ENCODE measurements at regions not wholly inside any gene's neighbourhood (a gene's known extent, or its start where the extent isn't known, plus 50 kb on each side); places are given as distances from the start of the nearest gene placed in this dataset.
A peak's percentile ranks its signal among the peaks of the same experiment; 100 is the strongest.

DNA sequence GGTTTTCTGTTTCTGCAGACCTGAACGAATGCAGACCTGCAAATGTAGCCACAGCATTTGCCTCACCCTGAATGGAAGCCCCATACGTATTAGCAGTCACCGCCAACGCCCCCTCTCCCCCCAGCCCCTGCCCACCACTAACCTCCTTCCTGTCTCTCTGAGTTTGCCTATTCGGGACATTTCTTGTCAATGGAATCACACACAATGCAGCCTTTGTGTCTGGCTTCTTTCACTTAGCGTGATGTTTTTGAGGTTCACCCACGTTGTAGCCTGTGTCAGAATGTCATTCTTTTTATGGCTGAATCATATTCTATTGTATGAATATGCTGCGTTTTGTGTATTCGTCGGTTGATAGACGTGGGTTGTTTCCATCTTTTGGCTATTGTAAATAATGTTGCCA lies 178.6 kb downstream of the AACS start:
- H3K36me3 ChIP-seq (ENCODE audit: control insufficient read depth, insufficient read depth, low read length), result peaks cover 3% of the 10 kb centered on the region
- H3K27me3 ChIP-seq (ENCODE audit: control insufficient read depth, insufficient read depth, low read length), result no peaks in the 10 kb centered on the region
- DNase-seq (ENCODE audit: low read depth in 4 of 6, low spot score in 6 of 6), result no peak
- peaks cover 22% of the 10 kb centered on the region for H3K4me1 ChIP-seq (ENCODE audit: control insufficient read depth, insufficient read depth, low read length)
- no peaks in the 10 kb centered on the region for H3K9me3 ChIP-seq (ENCODE audit: control insufficient read depth, insufficient read depth, low read length)
- H3K27ac ChIP-seq (ENCODE audit: low read depth, low read length), result no peak overlapping the region
- 44% methylated on average over 7 of the region's 11 CpGs for WGBS (ENCODE audit: insufficient coverage)
- H3K4me3 ChIP-seq (ENCODE audit: low read depth, low read length), result no peak overlapping the region

DNA sequence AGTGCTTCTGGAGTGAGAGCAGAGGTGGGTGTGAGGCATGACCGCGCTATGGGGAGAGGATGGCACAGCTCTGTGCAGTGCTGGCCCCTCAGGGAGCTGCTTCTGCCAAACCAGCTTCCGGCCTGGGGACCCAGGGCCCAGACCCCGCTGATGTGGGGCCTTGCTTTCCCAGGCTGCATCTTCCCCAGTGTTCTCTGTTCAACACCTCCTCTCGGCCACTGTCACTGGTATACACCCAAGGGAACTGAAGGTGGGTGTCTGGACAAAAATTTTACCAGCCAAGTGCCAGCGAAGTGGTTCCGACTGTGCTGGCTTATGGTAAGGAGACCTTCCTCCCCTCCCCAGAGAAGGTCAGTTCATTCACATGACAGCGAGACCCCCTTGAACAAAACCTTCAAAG lies 179.1 kb downstream of the AACS start:
- Histone ChIP-seq H3K4me3 (ENCODE audit: low read depth, low read length) (no peak overlapping the region), H3K9me3 (ENCODE audit: control insufficient read depth, insufficient read depth, low read length) (no peaks in the 10 kb centered on the region), H3K27me3 (ENCODE audit: control insufficient read depth, insufficient read depth, low read length) (no peaks in the 10 kb centered on the region), H3K4me1 (ENCODE audit: control insufficient read depth, insufficient read depth, low read length) (peaks cover 22% of the 10 kb centered on the region), H3K27ac (ENCODE audit: low read depth, low read length) (no peak overlapping the region), H3K36me3 (ENCODE audit: control insufficient read depth, insufficient read depth, low read length) (peaks cover 3% of the 10 kb centered on the region)
- WGBS (ENCODE audit: insufficient coverage), result 86% methylated on average over 4 of the region's 8 CpGs
- no peak for DNase-seq (ENCODE audit: low read depth in 4 of 6, low spot score in 6 of 6)

DNA sequence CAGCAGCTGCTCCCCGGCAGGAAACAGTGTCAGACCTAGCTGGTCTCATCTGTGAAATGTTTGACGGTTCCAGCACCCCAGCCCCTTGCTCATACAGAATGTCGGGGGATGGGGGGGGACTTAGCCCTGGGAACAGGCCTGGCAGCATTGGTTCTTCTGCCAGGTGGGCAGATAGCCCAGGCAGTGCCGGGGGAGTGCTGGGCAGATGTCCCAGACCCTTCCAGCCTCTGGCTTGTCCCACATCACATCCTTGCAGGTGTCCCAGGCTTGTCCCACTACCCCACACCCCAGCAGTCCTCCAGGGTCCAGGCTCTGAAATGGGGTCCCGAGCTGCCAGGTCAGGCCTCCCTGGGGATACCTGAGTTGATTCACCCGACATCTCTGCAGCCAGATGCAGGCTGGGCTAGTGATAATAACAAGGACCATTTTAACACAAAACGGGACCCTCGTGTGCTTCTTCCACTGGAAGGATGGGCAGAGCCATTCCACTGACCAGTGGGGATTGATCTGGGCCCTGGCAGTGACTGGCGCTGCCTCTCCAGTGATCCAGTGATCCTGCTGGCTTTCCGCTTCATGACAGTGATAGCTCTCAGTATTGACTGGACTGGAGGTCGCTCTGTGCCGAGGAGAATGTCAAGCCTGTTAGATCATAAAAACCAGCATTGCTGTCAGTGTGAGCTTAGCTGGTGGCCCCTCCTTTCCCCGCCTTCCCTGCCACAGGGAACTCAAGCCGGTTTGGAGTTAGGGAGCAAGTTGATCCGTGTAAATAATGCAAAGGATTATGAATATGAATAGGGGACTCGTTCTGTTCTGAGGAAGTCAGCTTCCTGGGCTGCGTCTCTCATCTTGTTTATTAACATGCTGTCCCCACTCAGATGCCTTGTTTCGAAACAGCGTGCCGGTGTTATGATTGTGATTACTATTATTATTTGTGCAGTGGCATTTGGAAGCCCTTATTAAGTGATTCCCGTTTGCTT lies 180.6 kb downstream of the AACS start:
- WGBS (ENCODE audit: insufficient coverage), result 39% methylated on average over 14 of the region's 21 CpGs
- Histone ChIP-seq H3K9me3 (ENCODE audit: control insufficient read depth, insufficient read depth, low read length) (no peaks in the 10 kb centered on the region), H3K36me3 (ENCODE audit: control insufficient read depth, insufficient read depth, low read length) (no peaks in the 10 kb centered on the region), H3K27me3 (ENCODE audit: control insufficient read depth, insufficient read depth, low read length) (no peaks in the 10 kb centered on the region), H3K27ac (ENCODE audit: low read depth, low read length) (peak overlapping the region; percentile 43), H3K4me3 (ENCODE audit: low read depth, low read length) (no peak overlapping the region), H3K4me1 (ENCODE audit: control insufficient read depth, insufficient read depth, low read length) (peaks cover 32% of the 10 kb centered on the region)
- DNase-seq (ENCODE audit: low read depth in 4 of 6, low spot score in 6 of 6), result peak in 2 of 6 donors; percentile 70 to 86

DNA sequence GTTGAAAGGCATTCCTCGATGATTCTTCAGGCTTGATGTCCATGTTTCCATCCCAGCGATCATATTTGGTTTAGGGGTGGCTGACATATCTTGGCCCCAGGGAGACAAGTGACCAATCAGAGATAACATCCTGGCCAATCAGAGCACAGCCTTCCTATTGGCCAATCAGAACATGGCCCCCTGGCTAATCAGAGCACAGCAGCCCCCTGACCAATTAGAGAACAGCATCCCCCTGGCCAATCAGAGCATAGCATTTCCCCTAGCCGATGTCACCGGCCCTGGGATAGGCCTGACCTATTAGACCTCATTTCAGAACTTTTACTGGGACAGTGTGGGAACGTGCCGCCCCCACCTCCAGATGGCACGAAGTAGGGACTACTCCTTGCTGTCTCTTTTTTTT lies 182.2 kb downstream of the AACS start:
- Histone ChIP-seq H3K4me1 (ENCODE audit: control insufficient read depth, insufficient read depth, low read length) (peaks cover 33% of the 10 kb centered on the region), H3K36me3 (ENCODE audit: control insufficient read depth, insufficient read depth, low read length) (no peaks in the 10 kb centered on the region), H3K27me3 (ENCODE audit: control insufficient read depth, insufficient read depth, low read length) (no peaks in the 10 kb centered on the region), H3K27ac (ENCODE audit: low read depth, low read length) (no peak overlapping the region), H3K4me3 (ENCODE audit: low read depth, low read length) (no peak overlapping the region), H3K9me3 (ENCODE audit: control insufficient read depth, insufficient read depth, low read length) (no peaks in the 10 kb centered on the region)
- 97% methylated on average over 6 of the region's 7 CpGs for WGBS (ENCODE audit: insufficient coverage)
- DNase-seq (ENCODE audit: low read depth in 4 of 6, low spot score in 6 of 6), result no peak

DNA sequence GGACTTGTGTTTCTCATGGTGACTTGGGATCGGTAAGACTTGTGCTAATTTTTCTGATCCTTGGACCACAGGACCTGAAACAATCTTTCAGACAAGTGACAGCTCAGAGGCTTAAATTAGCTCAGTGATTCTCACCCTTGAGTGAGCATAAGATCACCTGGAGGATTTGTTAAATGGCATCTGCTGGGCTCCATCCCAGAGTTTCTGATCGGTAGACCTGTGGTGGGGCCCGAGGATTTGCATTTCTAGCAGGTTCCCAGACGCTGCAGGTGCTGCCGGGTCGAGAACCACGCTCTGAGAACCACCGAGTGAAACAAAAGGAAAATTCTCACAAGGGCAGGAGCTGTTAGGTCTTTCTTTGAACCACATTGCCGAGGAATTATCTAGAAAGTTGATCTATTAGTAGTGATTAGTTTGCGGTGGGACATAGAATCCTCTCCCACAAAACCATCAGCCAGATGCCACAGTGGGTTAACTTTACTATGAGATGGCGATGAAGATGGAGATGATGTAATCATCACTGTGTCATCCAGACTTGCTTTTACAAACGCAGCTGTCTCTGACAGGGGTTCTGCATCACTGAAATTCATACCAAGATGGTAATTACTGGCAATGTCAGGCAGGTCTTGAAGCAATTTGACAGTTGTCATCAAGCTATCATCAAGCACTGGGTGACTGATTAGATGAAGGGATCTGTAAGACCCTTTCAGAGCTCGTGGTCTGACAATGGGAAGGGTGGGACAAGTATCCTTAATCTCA lies 184.0 kb downstream of the AACS start:
- DNase-seq (ENCODE audit: low read depth in 4 of 6, low spot score in 6 of 6), result peak in 1 of 6 donors; percentile 27
- Histone ChIP-seq H3K4me1 (ENCODE audit: control insufficient read depth, insufficient read depth, low read length) (peaks cover 34% of the 10 kb centered on the region), H3K9me3 (ENCODE audit: control insufficient read depth, insufficient read depth, low read length) (no peaks in the 10 kb centered on the region), H3K36me3 (ENCODE audit: control insufficient read depth, insufficient read depth, low read length) (no peaks in the 10 kb centered on the region), H3K4me3 (ENCODE audit: low read depth, low read length) (no peak overlapping the region), H3K27ac (ENCODE audit: low read depth, low read length) (no peak overlapping the region), H3K27me3 (ENCODE audit: control insufficient read depth, insufficient read depth, low read length) (no peaks in the 10 kb centered on the region)
- 94% methylated on average over 7 of the region's 13 CpGs for WGBS (ENCODE audit: insufficient coverage)

DNA sequence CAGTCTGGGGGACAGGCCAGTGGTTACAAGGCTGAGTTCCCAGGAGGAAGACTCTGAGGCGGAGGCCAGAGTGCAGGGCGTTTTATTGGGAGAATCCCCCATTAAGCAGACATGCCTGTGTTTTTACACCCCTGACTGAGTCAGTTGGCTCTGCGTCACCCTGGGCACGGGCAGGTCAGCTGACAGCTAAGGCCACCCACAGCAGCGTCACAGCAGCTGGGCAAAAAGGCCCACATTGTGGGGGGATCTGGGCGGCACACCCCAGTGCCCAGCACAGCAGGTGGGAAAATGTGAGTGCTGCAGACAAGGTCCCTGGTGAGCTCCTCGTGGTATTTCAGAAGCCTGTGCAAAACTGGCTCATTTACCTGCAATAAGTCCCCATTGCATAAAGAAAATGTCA lies 184.7 kb downstream of the AACS start:
- H3K27me3 ChIP-seq (ENCODE audit: control insufficient read depth, insufficient read depth, low read length), result no peaks in the 10 kb centered on the region

DNA sequence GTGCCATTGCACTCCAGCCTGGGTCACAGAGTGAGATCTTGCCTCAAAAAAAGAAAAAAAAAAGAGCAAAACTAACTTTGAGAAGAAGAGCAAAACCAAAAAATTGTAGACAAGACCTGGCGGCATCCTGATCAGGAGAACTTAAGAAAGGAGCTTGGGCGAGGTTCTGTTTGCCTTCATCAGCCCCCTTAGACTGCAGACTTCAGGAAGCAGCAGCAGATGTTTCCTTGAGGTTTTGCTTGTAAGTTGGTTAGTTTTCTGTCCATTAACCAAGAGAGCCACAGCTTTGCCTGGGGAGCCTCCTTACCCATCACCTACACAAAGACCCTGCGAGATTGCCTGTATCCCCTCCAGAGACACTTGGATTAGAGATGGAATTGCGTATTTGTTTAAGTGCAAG lies 189.0 kb downstream of the AACS start:
- H3K27ac ChIP-seq (ENCODE audit: low read depth, low read length), result no peak overlapping the region
- DNase-seq (ENCODE audit: low read depth in 4 of 6, low spot score in 6 of 6), result no peak
- H3K27me3 ChIP-seq (ENCODE audit: control insufficient read depth, insufficient read depth, low read length), result no peaks in the 10 kb centered on the region
- no peaks in the 10 kb centered on the region for H3K9me3 ChIP-seq (ENCODE audit: control insufficient read depth, insufficient read depth, low read length)
- H3K36me3 ChIP-seq (ENCODE audit: control insufficient read depth, insufficient read depth, low read length), result peaks cover 6% of the 10 kb centered on the region
- peaks cover 18% of the 10 kb centered on the region for H3K4me1 ChIP-seq (ENCODE audit: control insufficient read depth, insufficient read depth, low read length)
- no peak overlapping the region for H3K4me3 ChIP-seq (ENCODE audit: low read depth, low read length)
- WGBS (ENCODE audit: insufficient coverage), result 100% methylated on average over 2 of the region's 4 CpGs

More for the DNA sequence above, 184.7 kb downstream of the AACS start:
- Histone ChIP-seq H3K27ac (ENCODE audit: low read depth, low read length) (no peak overlapping the region), H3K4me3 (ENCODE audit: low read depth, low read length) (no peak overlapping the region), H3K9me3 (ENCODE audit: control insufficient read depth, insufficient read depth, low read length) (no peaks in the 10 kb centered on the region), H3K4me1 (ENCODE audit: control insufficient read depth, insufficient read depth, low read length) (peaks cover 29% of the 10 kb centered on the region), H3K36me3 (ENCODE audit: control insufficient read depth, insufficient read depth, low read length) (peaks cover under 1% of the 10 kb centered on the region)
- no peak for DNase-seq (ENCODE audit: low read depth in 4 of 6, low spot score in 6 of 6)
- WGBS (ENCODE audit: insufficient coverage), result 65% methylated on average over 7 of the region's 7 CpGs

DNA sequence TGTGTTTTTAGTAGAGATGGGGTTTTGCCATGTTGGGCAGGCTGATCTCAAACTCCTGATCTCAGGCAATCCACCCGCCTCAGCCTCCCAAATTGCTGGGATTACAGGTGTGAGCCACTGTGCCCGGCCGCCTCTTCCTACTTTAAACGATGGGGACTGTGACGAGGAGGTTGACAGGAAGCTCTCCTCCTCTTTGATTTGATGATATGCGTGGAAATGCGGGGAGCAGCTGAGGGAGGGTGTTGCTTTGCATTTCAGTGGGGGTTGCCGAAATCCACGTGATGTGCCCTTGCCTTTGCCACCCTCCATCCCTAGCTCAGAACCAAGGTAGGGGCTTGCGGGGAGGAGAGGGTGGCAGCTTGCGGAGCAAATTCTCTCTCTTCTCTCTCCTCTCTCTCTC lies 189.6 kb downstream of the AACS start:
- H3K4me3 ChIP-seq (ENCODE audit: low read depth, low read length), result no peak overlapping the region
- H3K36me3 ChIP-seq (ENCODE audit: control insufficient read depth, insufficient read depth, low read length), result peaks cover 6% of the 10 kb centered on the region
- no peaks in the 10 kb centered on the region for H3K27me3 ChIP-seq (ENCODE audit: control insufficient read depth, insufficient read depth, low read length)
- no peaks in the 10 kb centered on the region for H3K9me3 ChIP-seq (ENCODE audit: control insufficient read depth, insufficient read depth, low read length)
- WGBS (ENCODE audit: insufficient coverage), result 62% methylated on average over 2 of the region's 11 CpGs
- no peak for DNase-seq (ENCODE audit: low read depth in 4 of 6, low spot score in 6 of 6)
- peaks cover 17% of the 10 kb centered on the region for H3K4me1 ChIP-seq (ENCODE audit: control insufficient read depth, insufficient read depth, low read length)
- H3K27ac ChIP-seq (ENCODE audit: low read depth, low read length), result no peak overlapping the region

DNA sequence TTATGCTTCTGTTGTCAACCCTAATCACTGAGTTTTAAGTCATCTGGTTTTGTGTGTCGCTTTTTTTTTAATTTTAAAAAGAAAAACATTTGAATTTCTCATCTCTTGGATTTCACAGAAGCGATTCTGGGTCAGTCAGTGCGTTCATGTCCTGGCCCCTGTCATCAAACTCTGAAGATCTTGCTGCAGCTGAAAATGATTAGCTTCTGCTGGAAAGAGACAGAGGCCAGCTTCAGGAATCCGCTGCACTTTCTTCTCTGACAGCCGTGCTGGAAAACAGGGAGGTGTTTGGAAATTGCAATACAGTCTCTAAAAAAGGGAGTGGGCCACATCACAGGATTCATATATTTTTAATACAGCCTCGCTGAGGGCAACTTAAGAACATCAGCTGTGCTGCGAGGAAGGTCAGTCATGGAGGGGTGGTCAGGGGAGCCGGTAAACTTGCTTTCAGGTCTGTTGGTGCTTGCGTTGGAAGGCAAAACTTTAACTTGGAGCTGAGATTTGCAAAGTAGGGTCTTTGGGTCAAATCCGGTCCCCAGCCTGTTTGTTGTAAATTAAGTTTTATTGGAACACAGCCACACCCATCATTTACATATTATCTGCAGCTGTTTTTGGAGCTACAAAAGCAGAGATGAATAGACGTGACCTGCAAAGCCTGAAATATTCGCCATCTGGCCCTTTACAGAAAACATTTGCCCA lies 190.8 kb downstream of the AACS start:
- H3K4me3 ChIP-seq (ENCODE audit: low read depth, low read length), result no peak overlapping the region
- peaks cover 6% of the 10 kb centered on the region for H3K36me3 ChIP-seq (ENCODE audit: control insufficient read depth, insufficient read depth, low read length)
- H3K4me1 ChIP-seq (ENCODE audit: control insufficient read depth, insufficient read depth, low read length), result peaks cover 9% of the 10 kb centered on the region
- 69% methylated on average over 6 of the region's 12 CpGs for WGBS (ENCODE audit: insufficient coverage)
- DNase-seq (ENCODE audit: low read depth in 4 of 6, low spot score in 6 of 6), result no peak
- H3K9me3 ChIP-seq (ENCODE audit: control insufficient read depth, insufficient read depth, low read length), result no peaks in the 10 kb centered on the region
- no peak overlapping the region for H3K27ac ChIP-seq (ENCODE audit: low read depth, low read length)
- no peaks in the 10 kb centered on the region for H3K27me3 ChIP-seq (ENCODE audit: control insufficient read depth, insufficient read depth, low read length)

Measured in spinal cord (tissue), 9 donors.